ENCODE measurements at regions not wholly inside any gene's neighbourhood (a gene's known extent, or its start where the extent isn't known, plus 50 kb on each side); places are given as distances from the start of the nearest gene placed in this dataset.

GRCh38 chr1:169019419-169020058 is 87.0 kb upstream of the ATP1B1 start:
- Histone ChIP-seq H3K27me3 (ENCODE audit: control insufficient read depth, insufficient read depth, low read length, poor library complexity, severe bottlenecking) (no peaks in the 10 kb centered on the region), H3K9me3 (ENCODE audit: control insufficient read depth, low read length) (no peaks in the 10 kb centered on the region), H3K27ac (ENCODE audit: low read depth, low read length) (no peak overlapping the region), H3K4me1 (ENCODE audit: control insufficient read depth, insufficient read depth, low read length) (no peaks in the 10 kb centered on the region), H3K4me3 (ENCODE audit: low read length) (no peak overlapping the region), H3K36me3 (ENCODE audit: control insufficient read depth, insufficient read depth, low read length) (no peaks in the 10 kb centered on the region), H3K9ac (ENCODE audit: extremely low read depth, low read length, poor library complexity, severe bottlenecking) (no peak overlapping the region)
- no peak for DNase-seq
- H3K9me3 Mint-ChIP-seq = no peaks in the 10 kb centered on the region
- no peak for TF ChIP-seq CTCF (conservative IDR thresholded peaks at IDR 0.05)
- no peaks in the 10 kb centered on the region for H3K36me3 Mint-ChIP-seq (ENCODE audit: low read depth)
- peaks cover 7% of the 10 kb centered on the region for H3K4me1 Mint-ChIP-seq
- H3K27me3 Mint-ChIP-seq (ENCODE audit: insufficient read depth) = peaks cover 4% of the 10 kb centered on the region
- 80 to 83% methylated on average over 2 to 3 of the region's 3 CpGs for WGBS, 2 experiments (ENCODE audit: insufficient coverage in 1 of 2, insufficient read length in 1 of 2)
- no peak overlapping the region for H3K27ac Mint-ChIP-seq
- H3K4me3 Mint-ChIP-seq = no peak overlapping the region

- no peak overlapping the region for H3K27ac Mint-ChIP-seq
Observed at GRCh38 chr1:169020684-169021083, 85.8 kb upstream of the ATP1B1 start.

GRCh38 chr1:169022648-169023047 is 83.8 kb upstream of the ATP1B1 start:
- Mint-ChIP-seq H3K9me3 (no peaks in the 10 kb centered on the region), H3K4me3 (no peak overlapping the region), H3K27ac (no peak overlapping the region), H3K36me3 (ENCODE audit: low read depth) (no peaks in the 10 kb centered on the region), H3K27me3 (ENCODE audit: insufficient read depth) (peaks cover 4% of the 10 kb centered on the region), H3K4me1 (peaks cover 6% of the 10 kb centered on the region)
- TF ChIP-seq CTCF (conservative IDR thresholded peaks at IDR 0.05) = no peak
- no peaks in the 10 kb centered on the region for H3K4me1 ChIP-seq (ENCODE audit: control insufficient read depth, insufficient read depth, low read length)
- no peak overlapping the region for H3K27ac ChIP-seq (ENCODE audit: low read depth, low read length)
- H3K4me3 ChIP-seq (ENCODE audit: low read length) = no peak overlapping the region
- no peaks in the 10 kb centered on the region for H3K27me3 ChIP-seq (ENCODE audit: control insufficient read depth, insufficient read depth, low read length, poor library complexity, severe bottlenecking)
- WGBS, 2 experiments (ENCODE audit: insufficient coverage in 1 of 2, insufficient read length in 1 of 2) = no CpG with 5 or more reads among the region's 1 CpG
- H3K36me3 ChIP-seq (ENCODE audit: control insufficient read depth, insufficient read depth, low read length) = no peaks in the 10 kb centered on the region
- DNase-seq = no peak
- no peaks in the 10 kb centered on the region for H3K9me3 ChIP-seq (ENCODE audit: control insufficient read depth, low read length)
- H3K9ac ChIP-seq (ENCODE audit: extremely low read depth, low read length, poor library complexity, severe bottlenecking) = no peak overlapping the region

More at GRCh38 chr1:169020684-169021083, 85.8 kb upstream of the ATP1B1 start:
- Mint-ChIP-seq H3K36me3 (ENCODE audit: low read depth) (no peaks in the 10 kb centered on the region), H3K27me3 (ENCODE audit: insufficient read depth) (peaks cover 4% of the 10 kb centered on the region), H3K9me3 (no peaks in the 10 kb centered on the region), H3K4me1 (peaks cover 7% of the 10 kb centered on the region), H3K4me3 (no peak overlapping the region)
- H3K4me1 ChIP-seq (ENCODE audit: control insufficient read depth, insufficient read depth, low read length) = no peaks in the 10 kb centered on the region
- DNase-seq = no peak
- H3K9ac ChIP-seq (ENCODE audit: extremely low read depth, low read length, poor library complexity, severe bottlenecking) = no peak overlapping the region
- H3K9me3 ChIP-seq (ENCODE audit: control insufficient read depth, low read length) = no peaks in the 10 kb centered on the region
- H3K27me3 ChIP-seq (ENCODE audit: control insufficient read depth, insufficient read depth, low read length, poor library complexity, severe bottlenecking) = no peaks in the 10 kb centered on the region
- H3K27ac ChIP-seq (ENCODE audit: low read depth, low read length) = no peak overlapping the region
- no peak for TF ChIP-seq CTCF (conservative IDR thresholded peaks at IDR 0.05)
- no peaks in the 10 kb centered on the region for H3K36me3 ChIP-seq (ENCODE audit: control insufficient read depth, insufficient read depth, low read length)
- no peak overlapping the region for H3K4me3 ChIP-seq (ENCODE audit: low read length)

All from endodermal cell (in vitro differentiated cells).